Bronchial epithelial cell (primary cell): ENCODE measurements at regions not wholly inside any gene's neighbourhood (a gene's known extent, or its start where the extent isn't known, plus 50 kb on each side); places are given as distances from the start of the nearest gene placed in this dataset.

Source experiments
- DNase-seq: peaks from one replicate; pipeline ENCODE4 v3.0.0-alpha.2; 2010; ENCODE audit warnings: low read depth
- FAIRE-seq: peaks from 2 replicates; lab custom pipeline; 2011; peaks lifted over from hg19 to GRCh38; lab: Jason Lieb, UNC
- H3K27me3 ChIP-seq: 2 replicates; pipeline ENCODE4 v1.5.1; 2011; ENCODE audit warnings: low read length; ENCODE audit not compliant: control insufficient read depth, insufficient read depth
- H3K36me3 ChIP-seq: 2 replicates; pipeline ENCODE4 v1.5.1; 2011; ENCODE audit warnings: low read length; ENCODE audit not compliant: control insufficient read depth, insufficient read depth
- H3K4me3 ChIP-seq: 2 replicates; pipeline ENCODE4 v1.5.1; 2011; ENCODE audit warnings: mild to moderate bottlenecking, low read depth, low read length, control low read depth
- CTCF ChIP-seq: IDR thresholded peaks from 2 replicates; pipeline ENCODE4 v1.5.1; 2011; ENCODE audit warnings: mild to moderate bottlenecking, moderate library complexity, low read length, control low read depth, inconsistent platforms; ENCODE audit not compliant: insufficient read depth, severe bottlenecking

- no peaks in the 10 kb centered on the region for H3K36me3 ChIP-seq
- H3K27me3 ChIP-seq: peaks cover 8% of the 10 kb centered on the region
- no peak for FAIRE-seq
- no peak for TF ChIP-seq CTCF
- no peak overlapping the region for H3K4me3 ChIP-seq
- no peak for DNase-seq
These were observed 201.9 kb upstream of the PMEPA1 start for GRCh38 chr20:57911512-57912226.

- no peak for TF ChIP-seq CTCF
- DNase-seq (no peak), FAIRE-seq (no peak)
- H3K36me3 ChIP-seq: no peaks in the 10 kb centered on the region
- no peak overlapping the region for H3K4me3 ChIP-seq
- peaks cover 6% of the 10 kb centered on the region for H3K27me3 ChIP-seq
These were observed 200.9 kb upstream of the PMEPA1 start for GRCh38 chr20:57910716-57911115.

- no peak for TF ChIP-seq CTCF
- DNase-seq (no peak), FAIRE-seq (no peak)
- no peaks in the 10 kb centered on the region for H3K36me3 ChIP-seq
- peaks cover 6% of the 10 kb centered on the region for H3K27me3 ChIP-seq
- no peak overlapping the region for H3K4me3 ChIP-seq
These were observed 200.0 kb upstream of the PMEPA1 start for GRCh38 chr20:57909763-57910331.

GRCh38 chr20:57908704-57909630, 199.2 kb upstream of the PMEPA1 start:
- DNase-seq: no peak
- no peak overlapping the region for H3K4me3 ChIP-seq
- no peak for TF ChIP-seq CTCF
- no peaks in the 10 kb centered on the region for H3K36me3 ChIP-seq
- FAIRE-seq: no peak
- H3K27me3 ChIP-seq: peaks cover 4% of the 10 kb centered on the region

- no peak for TF ChIP-seq CTCF
- no peak for FAIRE-seq
- peaks cover 4% of the 10 kb centered on the region for H3K27me3 ChIP-seq
These were observed 198.4 kb upstream of the PMEPA1 start for GRCh38 chr20:57908226-57908625.

More at GRCh38 chr20:57908226-57908625, 198.4 kb upstream of the PMEPA1 start:
- Histone ChIP-seq H3K36me3 (no peaks in the 10 kb centered on the region), H3K4me3 (no peak overlapping the region)
- no peak for DNase-seq
